PFSK-1 (cell line): ENCODE measurements at regions not wholly inside any gene's neighbourhood (a gene's known extent, or its start where the extent isn't known, plus 50 kb on each side); places are given as distances from the start of the nearest gene placed in this dataset.

ENCODE experiments used
- FOXP2 ChIP-seq: optimal IDR thresholded peaks from 2 replicates; pipeline ENCODE3; 2011; ENCODE audit warnings: borderline replicate concordance, control low read depth, inconsistent platforms; ENCODE audit not compliant: insufficient read depth; ENCODE audit errors: extremely low read length, extremely low read depth
- POLR2AphosphoS5 ChIP-seq: IDR thresholded peaks from 2 replicates; pipeline ENCODE4 v1.6.1; 2012; ENCODE audit warnings: low read depth, mild to moderate bottlenecking, control low read depth, low read length, moderate library complexity
- SIN3A ChIP-seq: IDR thresholded peaks from 2 replicates; pipeline ENCODE4 v1.6.1; 2012; ENCODE audit warnings: mild to moderate bottlenecking, low read length, moderate library complexity, borderline replicate concordance; ENCODE audit not compliant: insufficient read depth
- TAF1 ChIP-seq: IDR thresholded peaks from 2 replicates; pipeline ENCODE4 v1.6.1; 2012; ENCODE audit warnings: low read length, control low read depth, borderline replicate concordance; ENCODE audit not compliant: insufficient read depth
- TF ChIP-seq, protein P1 (sequence below), 2 experiments: IDR thresholded peaks; 2 replicates each; pipeline versions ENCODE4 v1.6.1 to v1.8.0; 2011 to 2012; ENCODE audit warnings: low read depth in 2 of 2, low read length in 2 of 2, control low read depth in 1 of 2, inconsistent platforms in 1 of 2, mild to moderate bottlenecking in 1 of 2, moderate library complexity in 1 of 2; ENCODE audit not compliant: insufficient read depth in 1 of 2

DNA sequence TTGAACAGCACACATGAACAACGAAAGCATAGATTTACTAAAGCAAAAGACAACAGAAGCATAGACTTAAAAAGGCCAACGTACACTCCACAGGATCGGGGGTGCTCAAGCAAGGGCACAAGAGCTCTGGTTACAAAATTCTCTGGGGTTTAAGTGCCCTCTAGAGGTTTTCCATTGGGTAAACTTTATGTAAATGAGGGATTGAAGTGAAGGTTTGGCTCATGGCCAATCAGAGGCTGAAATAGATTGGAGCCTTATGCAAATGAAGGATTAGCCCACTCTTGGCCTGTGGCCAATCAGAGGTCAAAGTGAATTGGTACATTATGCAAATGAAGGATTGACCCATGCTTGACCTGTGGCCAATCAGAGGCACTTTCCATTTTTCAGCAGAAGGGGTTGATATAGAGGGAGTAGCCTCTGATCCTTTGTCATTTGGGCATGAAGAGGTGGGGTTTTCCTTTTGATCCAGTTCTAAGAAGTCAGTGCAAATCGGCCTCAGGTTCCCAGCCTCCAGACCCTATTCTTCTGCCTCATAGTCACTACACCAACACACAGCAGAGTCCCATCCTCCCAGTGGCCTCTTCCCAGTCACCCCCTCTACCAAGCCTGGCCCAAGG, 244.9 kb downstream of the THBS2 start:
- no peak for TF ChIP-seq POLR2AphosphoS5
- TF ChIP-seq, protein P1, sequence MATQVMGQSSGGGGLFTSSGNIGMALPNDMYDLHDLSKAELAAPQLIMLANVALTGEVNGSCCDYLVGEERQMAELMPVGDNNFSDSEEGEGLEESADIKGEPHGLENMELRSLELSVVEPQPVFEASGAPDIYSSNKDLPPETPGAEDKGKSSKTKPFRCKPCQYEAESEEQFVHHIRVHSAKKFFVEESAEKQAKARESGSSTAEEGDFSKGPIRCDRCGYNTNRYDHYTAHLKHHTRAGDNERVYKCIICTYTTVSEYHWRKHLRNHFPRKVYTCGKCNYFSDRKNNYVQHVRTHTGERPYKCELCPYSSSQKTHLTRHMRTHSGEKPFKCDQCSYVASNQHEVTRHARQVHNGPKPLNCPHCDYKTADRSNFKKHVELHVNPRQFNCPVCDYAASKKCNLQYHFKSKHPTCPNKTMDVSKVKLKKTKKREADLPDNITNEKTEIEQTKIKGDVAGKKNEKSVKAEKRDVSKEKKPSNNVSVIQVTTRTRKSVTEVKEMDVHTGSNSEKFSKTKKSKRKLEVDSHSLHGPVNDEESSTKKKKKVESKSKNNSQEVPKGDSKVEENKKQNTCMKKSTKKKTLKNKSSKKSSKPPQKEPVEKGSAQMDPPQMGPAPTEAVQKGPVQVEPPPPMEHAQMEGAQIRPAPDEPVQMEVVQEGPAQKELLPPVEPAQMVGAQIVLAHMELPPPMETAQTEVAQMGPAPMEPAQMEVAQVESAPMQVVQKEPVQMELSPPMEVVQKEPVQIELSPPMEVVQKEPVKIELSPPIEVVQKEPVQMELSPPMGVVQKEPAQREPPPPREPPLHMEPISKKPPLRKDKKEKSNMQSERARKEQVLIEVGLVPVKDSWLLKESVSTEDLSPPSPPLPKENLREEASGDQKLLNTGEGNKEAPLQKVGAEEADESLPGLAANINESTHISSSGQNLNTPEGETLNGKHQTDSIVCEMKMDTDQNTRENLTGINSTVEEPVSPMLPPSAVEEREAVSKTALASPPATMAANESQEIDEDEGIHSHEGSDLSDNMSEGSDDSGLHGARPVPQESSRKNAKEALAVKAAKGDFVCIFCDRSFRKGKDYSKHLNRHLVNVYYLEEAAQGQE (IDR thresholded peaks at IDR 0.05; ENCODE audit: insufficient read depth in 1 of 2, low read depth in 2 of 2, low read length in 2 of 2): no peak
- no peak for TF ChIP-seq SIN3A
- TF ChIP-seq TAF1: no peak
- no peak for TF ChIP-seq FOXP2

DNA sequence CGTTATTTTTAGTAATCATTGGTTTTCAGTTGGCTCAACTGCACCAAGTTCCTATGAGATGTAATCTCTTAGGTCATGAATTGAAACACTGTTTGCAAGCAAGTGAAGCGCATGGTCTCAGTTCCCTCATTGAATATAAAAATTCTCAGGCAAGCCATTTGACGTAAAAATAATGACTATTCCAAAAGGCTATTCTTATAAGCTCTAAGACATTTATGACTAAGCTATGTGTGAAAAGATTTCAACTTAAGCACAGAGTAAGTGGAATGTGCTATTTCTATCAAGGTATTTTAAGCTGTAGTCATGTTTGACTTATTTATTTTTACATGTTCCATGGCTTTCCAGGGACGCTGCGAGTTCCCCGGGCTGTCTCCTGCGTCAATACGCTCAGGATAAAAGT, 248.5 kb downstream of the THBS2 start:
- TF ChIP-seq POLR2AphosphoS5 (no peak), TAF1 (no peak), FOXP2 (no peak), SIN3A (no peak)
- TF ChIP-seq, protein P1 (IDR thresholded peaks at IDR 0.05; ENCODE audit: insufficient read depth in 1 of 2, low read depth in 2 of 2, low read length in 2 of 2): no peak

DNA sequence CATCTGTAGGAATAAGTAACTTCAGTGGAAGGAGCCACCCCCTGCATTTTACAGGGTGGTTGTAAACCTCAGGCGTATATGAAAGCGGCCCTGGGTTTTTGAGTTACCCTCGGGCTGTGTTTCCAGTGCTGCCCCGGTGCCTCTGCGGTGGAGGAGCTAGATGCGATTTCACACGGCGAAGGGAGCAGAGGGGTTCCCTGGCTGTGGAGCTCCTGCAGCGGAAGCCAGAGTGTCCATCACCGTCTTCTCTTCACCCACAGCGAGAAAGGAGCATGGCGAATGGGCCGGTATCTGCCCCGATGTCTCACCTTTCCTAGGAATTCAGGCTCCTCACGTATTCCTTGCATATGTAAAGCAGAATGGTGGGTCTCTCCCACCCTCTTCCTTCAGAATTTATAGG, 253.6 kb downstream of the THBS2 start:
- TF ChIP-seq, protein P1 (IDR thresholded peaks at IDR 0.05; ENCODE audit: insufficient read depth in 1 of 2, low read depth in 2 of 2, low read length in 2 of 2): no peak
- TF ChIP-seq SIN3A: no peak

DNA sequence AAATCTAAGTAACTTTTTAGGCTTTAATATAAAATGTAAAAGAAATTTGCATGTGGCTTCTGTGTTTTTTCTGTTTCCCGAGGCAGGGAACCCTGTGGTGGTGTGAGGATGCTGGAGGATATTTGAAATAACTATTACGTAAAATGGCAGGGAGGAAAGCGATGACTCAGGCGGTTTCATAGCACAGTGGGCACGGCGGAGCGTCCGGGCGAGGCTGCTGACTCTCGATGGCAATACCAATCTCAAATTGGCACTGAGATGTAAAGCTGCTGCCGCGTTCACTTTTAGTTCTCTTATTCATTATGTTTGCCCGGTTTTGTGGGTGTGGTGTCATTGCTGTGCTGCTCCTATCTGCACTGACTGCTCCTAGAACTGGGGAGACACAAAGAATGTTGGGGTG, 254.3 kb downstream of the THBS2 start:
- TF ChIP-seq POLR2AphosphoS5 (no peak), TAF1 (no peak), FOXP2 (no peak), SIN3A (no peak)
- TF ChIP-seq, protein P1 (IDR thresholded peaks at IDR 0.05; ENCODE audit: insufficient read depth in 1 of 2, low read depth in 2 of 2, low read length in 2 of 2): no peak

DNA sequence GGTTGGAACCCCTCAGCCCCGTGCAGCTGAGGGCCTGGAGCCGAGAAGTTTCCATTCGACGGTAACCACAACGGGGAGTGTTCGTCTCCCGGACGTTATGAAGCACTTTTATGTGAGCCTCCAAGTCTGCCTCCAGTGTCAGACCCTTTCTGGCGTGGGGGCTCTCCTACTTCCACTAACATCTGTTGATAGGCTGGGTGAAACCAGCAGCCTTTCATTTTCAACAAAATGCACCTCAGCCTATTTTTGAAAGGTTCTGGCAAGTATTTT, 257.4 kb downstream of the THBS2 start:
- TF ChIP-seq FOXP2: no peak
- TF ChIP-seq SIN3A: no peak
- TF ChIP-seq TAF1: no peak
- no peak for TF ChIP-seq POLR2AphosphoS5
- TF ChIP-seq, protein P1 (IDR thresholded peaks at IDR 0.05; ENCODE audit: insufficient read depth in 1 of 2, low read depth in 2 of 2, low read length in 2 of 2): no peak
